DMS53 treated with DMSO at 0.1 percent for 48 hours (cell line): ENCODE measurements at regions not wholly inside any gene's neighbourhood (a gene's known extent, or its start where the extent isn't known, plus 50 kb on each side); places are given as distances from the start of the nearest gene placed in this dataset.
A peak's percentile ranks its signal among the peaks of the same experiment; 100 is the strongest.
"Not testable (repeated sequence)": the region's sequence is repeated elsewhere in the genome, so short reads cannot be mapped to it uniquely, and the experiment has no call there.

ENCODE experiments used
- DNase-seq: peaks from one replicate; lab custom pipeline; 2025; ENCODE audit not compliant: unreplicated experiment; lab: John Stamatoyannopoulos, UW

DNA sequence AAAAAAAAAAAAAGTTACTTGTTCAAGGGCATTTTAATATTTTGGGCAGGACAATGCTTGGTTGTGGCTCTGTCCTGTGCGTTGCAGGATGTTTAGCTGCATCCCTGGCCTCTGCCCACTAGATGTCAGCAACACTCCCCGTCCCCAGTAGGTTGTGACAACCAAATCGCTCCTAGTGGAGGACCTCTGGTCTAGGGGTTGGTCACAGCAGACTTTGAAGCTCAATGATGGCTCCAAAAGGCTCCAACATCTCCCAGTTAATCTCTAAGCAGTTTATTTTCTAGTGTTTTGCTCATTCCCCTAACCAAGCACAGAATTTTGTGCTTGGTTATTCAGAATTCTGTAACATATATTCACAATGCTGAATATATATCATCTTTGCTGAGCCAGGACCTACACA is 67.0 kb downstream of the CHRNA1 start:
- peak; percentile 48 for DNase-seq

DNA sequence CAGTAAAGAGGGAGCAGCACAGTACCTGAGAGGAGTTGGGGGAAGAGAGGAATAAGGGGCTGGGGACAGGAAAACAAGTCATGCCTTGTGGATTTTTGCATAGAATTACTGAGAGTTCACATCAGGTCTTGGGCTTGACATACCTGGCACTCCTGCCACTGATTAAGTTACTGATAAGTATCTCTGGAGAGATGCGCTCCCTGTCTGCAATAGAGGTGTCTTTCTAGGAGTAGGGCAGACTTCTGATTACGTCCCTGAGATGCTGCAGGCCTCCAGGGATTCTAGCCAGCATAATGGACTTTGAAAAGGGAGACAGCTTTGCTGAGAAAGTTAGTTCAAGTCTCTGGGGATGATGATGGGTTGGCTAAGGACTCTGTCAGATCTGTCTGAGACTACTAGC is 69.4 kb downstream of the CHRNA1 start:
- DNase-seq, result no peak

DNA sequence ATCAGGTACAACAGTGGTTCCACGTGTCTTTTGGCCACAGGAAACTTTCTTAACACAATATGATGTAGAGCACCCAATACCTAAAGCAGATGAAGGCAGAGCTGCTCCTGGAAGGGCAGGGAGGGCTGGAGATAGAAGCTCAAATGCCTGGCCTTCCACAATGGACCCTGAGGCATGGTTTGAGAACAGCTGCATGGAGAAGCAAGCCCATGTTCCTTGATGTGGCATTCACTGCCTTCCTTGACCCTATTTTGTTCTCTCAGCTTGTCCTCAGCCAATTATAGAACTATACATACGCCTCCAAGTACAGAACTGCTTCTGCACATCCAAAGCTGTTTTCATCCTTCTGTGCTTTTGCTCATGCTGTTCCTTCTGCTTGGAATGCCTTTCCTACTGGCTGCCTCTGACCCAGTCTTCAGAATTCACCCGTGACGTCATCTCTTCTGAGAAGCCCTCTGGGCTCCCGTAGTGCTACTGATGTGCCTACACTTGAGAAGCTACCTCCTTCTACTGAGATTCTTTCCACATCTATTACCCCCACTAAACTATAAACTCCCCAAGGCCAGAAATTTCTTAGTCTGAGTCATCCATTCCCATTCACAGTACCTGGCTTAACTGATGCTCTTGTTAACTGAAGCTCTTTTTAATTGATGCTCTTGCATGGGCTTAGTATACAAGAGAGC is 69.9 kb downstream of the CHRNA1 start:
- no peak for DNase-seq

DNA sequence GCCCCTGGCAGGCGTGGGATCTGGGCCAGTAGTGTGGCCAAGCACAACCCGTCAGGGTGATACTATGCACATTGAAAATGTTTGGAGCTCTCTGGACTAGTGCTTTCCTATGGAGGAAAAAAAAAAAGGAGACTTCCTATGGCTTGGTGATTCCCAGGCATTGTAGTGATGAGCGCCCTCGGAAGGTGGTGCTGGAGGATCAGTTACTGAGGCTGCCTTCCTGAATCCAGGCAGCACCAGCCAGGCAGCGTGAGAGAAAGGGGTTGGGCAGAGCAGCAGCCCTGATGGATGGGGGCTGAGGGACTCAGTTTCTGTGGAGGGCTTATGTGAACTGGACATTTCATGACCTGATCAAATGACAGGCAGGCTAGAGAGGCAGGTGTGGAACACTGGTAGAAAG is 70.9 kb downstream of the CHRNA1 start:
- no peak for DNase-seq

DNA sequence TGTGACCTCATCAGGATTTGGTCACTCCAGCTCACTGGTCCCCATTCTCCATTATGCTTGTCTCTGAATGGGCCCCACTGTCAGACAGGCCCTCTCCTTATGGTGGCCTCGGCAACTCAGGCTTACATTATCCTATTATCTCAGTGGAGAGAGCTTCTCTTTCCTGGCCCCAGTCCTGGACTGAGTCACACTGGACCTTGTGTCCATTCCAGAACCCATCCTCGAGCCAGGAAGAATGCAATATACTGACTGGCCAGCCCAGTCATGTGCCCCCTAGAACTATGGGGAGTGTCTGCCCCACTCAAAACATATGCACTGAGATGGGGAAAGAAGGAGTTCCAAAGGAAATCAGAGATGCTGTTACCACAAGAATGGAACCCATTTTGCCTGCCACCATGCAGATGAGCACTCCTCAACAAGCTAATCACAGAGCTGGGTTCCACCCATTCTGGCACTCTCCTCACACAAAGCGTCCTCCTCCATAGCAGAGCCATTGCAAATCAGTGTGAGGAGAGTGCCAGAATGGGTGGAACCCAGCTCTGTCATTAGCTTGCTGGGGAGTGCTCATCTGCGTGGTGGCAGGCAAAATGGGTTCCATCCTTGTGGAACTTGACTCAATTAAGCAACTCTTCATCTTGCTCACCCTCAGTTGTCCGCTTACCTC is 71.9 kb downstream of the CHRNA1 start:
- no peak for DNase-seq

DNA sequence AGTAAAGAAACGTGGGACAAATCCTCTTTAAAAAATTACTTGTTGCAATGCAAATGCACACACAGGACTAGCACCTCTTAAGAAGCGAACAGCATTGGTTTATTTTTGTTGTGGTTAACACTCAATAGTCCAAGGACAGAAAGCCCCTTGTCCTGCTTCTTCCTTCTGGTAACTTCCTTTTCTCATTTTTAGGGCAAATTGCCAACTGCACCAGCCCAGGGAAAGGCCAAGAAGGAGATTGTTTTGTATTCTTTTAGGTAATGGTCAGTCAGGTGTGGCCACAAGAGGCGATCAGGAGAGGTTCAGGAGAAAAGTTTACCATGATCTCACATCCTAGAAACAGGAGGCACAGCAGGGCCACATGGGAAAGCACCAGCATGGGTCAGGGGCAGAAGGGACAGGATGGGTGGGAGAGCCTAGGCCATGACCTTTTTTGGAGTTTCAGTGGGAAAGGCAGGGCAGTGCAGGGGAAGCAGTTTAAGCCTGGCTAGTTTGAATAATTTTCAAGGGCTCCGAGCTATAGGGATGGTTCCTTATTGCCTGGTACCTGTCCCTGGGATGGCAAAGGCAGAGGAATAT is 73.0 kb downstream of the CHRNA1 start:
- no peak for DNase-seq

DNA sequence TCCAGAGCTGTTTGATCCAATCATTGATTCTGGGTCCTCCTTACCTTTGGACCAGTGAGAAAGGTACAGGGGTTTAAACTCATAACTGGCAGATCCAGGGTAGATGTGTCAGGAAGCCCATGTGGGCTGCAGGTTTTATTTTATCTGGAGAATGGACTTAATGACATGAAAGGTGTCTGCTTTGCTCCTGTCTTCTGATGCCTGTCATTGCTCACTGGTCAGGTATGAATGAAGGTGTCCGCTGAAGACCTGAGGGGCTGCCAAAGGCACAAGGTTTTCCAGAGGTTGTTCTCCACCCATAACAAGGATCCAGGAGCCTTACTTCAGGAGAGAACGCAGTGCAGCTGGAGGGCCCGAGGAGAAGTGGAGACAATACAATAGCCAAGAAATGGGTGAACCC is 74.2 kb downstream of the CHRNA1 start:
- no peak for DNase-seq

DNA sequence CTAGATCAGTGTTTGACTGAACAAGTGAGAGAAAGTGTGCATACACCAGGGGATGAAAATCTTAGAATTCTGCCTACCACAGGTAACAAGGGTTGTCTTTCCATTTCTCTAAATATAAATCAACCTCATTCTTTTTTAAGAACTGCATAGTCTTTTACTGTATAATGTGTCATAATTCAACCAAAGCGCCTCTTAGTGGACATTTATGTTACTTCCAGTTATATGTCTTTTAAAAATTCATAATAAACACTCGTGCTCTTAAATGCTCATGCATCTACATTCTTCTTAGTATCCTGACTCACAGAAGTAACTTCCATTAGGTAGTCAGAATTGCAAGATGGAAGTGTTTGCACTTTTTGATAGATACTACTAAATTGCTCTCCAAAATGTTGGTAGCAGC is 76.2 kb downstream of the CHRNA1 start:
- DNase-seq, result peak; percentile 61

DNA sequence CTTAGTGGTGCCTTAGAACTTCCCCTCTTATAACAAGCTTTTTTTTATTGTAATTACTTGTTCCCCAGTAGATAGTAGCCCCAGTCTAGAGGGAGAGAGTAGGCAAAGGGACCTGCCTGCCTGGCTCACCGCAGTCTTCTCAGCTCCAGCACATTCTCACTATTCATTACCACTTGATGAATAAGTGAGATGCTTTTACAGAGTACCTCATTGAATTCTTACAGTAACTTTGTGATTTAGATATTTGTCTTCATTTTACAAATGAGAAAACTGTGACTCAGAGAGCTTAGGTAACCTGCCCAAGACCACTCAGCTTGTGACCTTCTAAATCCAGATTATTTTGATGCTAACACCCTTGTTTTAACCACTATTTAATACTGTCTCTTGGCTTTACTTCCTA is 77.8 kb downstream of the CHRNA1 start:
- DNase-seq, result no peak

DNA sequence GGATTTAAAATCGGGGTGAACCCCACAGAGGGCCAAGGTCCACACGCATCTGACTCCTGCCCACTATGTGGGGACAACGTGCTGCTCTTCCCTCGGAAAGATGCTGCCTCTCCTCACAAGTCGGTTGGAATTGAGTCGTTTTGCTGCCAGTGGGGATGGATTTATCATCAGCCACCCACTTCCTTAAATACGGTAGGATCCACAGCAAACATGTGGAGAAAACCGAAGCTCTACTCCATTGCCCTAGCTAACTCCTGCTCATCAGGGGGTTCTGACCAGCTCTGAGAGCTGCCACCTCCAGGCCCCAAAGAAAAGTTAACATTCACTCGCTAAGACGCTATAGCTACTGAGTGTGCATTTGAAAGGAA is 80.9 kb downstream of the CHRNA1 start:
- DNase-seq, result peak; percentile 21

DNA sequence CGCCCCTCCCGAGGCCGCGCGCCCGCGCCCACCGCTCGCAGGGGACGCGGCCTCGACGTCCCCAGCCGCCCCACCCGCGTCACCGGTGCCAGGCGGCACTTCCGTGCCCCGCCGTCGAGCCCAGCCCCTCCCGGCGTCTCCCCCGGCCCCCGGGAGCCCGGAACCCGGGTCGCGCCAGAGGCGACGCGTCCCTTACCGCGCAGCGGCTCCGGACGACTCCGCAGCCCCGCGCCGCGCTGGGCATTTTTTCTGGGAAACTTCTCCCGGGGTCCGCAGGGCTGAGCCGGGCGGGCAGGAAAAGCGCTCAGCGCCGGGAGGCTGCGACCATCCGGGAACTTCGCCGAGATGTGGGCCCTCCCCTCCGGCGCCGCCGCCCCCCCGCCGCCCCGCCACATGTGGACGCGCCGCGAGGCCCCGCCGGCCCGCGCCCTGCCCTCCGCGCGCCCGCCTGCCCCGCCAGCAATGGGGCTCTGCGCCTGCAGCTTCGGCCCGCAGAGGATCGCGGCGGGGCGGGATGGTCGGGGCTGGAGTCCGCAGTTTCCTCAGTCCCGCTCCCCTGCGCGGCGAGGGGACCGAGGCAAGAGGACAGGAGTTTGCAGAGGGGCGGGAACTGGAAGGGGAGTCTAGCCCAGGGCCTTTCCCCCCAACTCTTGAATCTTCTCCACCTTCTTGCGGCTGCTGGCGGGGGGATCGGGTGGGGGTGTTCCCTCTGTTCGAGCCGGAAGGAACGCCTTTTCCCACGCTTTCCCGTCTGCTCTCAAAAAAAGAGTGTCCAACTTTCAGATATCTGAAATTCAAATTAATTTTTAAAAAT is 81.5 kb downstream of the CHRNA1 start:
- DNase-seq, result peak; percentile 21

DNA sequence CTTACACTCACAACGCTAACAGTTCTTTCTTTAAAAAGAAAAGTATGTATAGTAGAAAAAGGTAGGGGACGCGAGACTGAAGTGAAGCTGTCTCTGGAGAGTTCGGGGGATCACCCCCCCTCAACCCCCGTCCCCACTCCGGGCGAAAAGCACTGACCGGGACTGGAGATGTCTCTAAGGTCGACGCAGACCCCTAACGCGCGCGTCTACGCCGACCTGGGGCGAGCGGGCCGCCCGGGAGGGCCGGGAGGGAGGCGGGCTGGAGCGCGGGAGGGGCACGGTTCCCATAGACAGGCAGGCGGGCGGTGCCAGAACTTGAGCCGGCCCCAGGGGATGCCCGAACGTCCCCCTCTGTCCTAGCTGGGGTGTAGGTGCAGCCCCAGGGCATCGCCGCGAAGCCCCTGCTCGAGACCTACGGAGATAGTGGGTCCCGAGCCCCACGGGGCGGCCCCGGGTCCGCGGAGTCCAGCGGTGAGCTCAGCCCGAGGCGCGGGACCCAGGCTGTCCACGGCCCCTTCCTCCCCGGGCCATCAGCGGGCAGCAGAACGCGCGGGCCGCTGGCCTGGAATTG is 82.2 kb downstream of the CHRNA1 start:
- DNase-seq, result no peak

DNA sequence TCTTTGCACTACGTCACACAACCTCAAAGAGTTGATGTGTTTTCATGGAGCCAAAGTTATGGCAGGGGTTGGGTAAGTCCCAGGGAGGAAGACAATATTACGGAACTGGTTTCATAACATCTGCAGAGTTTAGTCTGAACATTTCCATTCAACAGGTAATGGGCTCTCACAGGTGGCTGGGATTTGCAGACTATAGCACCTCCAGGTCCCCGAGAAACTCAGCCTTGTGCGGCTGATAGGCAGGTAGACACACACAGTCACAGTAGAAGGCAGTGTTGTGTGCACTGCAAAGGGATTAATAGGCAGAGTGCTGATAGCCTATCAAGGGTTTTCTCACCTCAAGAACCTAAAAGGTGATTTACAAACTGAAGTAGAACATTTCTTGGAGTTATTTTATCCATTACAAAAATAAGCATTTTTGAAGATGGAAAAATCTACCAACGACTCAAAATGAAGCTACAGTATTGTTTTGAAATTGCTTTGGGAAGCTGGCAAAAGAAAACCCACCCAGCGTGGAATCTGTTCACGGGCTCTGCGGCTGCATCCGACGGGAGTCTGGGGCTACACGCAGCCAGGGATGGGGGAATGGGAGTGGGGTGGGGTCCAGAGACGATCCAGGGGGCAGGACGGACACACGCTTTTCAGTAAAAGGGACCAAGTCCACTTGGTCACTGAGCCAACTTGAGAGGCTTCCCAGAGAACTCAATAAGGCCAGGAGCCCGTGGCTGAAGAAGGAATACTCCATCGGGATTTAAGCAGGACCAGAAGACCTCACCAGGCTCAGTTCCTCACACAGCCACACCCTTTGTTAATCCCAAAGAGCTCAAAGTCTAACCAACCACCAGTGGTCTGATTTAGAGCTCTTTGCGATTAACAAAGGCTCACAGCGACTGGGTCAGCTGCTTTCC is 82.9 kb downstream of the CHRNA1 start:
- no peak for DNase-seq

DNA sequence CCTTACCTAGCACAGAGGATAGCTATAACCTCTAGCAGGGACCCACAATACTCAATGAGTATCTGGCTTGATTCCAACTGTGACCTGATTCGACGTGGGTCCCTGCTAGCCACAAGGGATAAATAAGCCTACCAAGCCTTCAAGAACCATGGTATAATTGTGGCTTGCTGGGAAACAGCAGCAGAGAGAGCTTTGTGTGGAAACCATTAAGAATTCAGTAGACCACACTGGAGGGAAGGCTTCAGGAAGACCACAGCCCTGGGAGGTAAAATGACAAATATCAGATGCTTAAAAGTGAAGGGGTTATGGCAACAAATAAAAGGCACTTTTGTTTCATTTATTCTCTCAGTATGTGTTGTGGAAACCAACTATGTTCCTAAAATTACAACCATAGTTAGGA is 82.6 kb upstream of the WIPF1 start:
- no peak for DNase-seq

DNA sequence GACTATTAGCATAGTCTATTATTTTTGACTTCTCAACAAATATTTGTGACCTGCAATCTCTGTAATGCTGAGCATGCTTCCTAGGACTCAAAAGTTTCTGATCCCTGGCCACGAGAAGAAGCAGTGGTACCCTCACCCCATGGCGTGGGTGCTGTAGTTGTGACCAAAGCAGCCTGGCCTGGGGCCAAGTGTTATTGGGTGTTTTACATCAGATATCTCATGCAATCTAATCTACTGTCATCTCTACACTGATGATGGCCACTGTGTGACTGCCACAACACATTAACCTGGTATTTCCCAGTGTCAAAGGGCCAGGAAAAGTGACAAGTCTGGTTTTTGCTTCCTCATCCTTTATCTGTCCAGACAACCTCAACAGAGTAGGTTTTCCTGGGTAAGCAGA is 80.8 kb upstream of the WIPF1 start:
- no peak for DNase-seq

DNA sequence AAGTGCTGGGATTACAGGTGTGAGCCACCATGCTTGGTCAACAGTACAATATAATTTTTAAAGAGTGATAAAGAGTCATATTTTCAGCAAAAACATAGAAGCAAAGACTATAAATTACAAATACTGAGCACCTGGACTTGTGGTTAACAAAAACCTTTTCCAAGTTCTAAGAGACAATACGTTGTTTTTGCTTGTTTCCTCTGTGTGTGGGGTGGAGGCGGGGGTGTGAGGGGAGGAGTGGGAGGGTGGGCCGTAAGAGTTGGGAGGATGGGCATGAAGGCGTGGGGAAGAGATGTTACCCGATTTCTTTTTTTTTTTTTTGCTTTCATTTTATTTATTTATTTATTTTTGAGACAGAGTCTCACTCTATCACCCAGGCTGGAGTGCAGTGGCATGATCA is 78.0 kb upstream of the WIPF1 start:
- no peak for DNase-seq

DNA sequence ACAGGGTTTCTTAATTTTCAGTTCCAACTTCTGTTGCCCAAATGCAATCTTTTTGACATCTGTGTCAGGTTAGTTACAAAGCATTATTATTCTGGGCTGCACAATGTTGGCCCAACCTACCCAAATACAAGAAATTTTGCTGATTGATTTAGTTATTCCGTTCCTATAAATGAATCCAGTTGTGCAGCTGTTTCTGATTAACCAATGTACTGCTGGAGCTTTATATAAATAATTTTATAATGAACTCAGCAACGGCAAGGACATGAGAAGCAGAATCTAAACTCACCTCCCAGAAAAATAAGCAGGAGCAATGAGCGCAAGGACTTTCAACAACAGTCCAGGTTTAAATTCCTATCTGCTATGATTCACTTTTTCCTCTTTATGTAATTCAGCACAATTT is 76.3 kb upstream of the WIPF1 start:
- DNase-seq, result no peak

DNA sequence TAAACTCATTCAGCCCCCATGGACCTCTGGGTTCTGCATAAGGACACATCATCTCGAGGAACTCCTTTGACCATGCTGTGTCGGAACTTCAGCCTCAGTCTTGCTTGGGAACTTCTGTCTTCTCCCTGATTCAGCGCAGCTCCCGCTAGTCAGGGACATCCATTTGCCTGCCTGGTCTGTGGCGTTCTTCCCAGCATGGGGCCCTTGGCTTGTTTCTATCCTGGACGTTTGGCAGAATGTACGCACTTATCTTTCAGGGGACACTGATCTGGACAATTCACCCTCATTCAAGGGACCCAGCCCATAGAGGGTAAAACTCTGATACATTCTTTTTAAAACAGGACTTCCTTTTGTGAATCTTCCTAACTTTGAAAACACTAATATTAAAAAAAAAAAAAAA is 75.8 kb upstream of the WIPF1 start:
- no peak for DNase-seq

DNA sequence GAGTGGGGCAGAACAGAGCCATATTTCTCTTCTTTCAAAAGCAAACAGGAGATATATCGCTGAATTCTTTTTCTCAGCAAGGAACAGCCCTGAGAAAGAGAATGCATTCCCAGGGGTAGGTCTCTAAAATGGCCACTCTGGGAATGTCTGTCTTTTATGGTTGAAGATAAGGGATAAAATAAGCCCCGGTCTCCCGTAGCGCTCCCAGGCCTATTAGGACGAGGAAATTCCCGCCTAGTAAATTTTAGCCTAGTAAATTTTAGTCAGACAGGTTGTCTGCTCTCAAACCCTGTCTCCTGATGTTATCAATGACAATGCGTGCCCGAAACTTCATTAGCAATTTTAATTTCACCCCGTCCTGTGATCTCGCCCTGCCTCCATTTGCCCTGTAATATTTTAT is 73.9 kb upstream of the WIPF1 start:
- DNase-seq, result not testable (repeated sequence)

DNA sequence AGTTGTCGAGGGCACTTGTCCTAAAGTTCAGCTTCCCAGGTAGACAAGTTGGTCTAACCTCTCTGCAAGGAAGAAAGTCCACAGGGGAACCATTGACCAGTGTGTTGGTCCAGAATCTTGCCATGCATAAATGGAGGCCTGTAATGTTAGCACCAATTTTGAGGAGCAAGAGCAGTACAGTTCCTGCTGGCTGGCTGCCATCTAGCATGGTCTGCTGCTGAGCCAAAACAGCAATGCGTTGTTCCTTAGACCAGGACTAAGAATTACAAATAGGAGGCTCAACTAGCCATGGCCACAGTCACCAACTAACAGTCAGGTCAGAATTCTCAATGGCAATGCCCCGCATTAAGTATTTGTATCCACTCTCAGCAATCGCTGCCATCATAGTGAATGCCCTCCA is 72.8 kb upstream of the WIPF1 start:
- no peak for DNase-seq

DNA sequence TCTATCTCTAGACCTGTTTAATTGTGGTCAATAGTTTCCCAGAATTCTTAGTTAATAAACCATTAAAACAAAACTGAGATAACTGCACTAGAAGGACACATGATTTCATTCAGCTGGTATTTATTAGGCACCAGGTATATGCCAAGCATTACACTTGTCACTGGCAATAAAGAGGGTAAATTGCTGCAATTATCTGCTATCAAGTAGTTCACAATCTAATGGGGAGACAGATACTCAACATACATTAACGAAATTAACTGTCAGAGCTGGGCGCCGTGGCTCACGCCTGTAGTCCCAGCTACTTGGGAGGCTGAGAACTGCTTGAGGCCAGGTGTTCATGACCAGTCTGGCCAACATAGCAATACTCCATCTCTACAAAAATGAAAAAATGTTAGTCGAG is 71.7 kb upstream of the WIPF1 start:
- DNase-seq, result no peak
